ENCODE measurements at regions not wholly inside any gene's neighbourhood (a gene's known extent, or its start where the extent isn't known, plus 50 kb on each side); places are given as distances from the start of the nearest gene placed in this dataset.

- no peak overlapping the region for H3K27ac Mint-ChIP-seq
- H3K9me3 Mint-ChIP-seq = peaks cover 6% of the 10 kb centered on the region
- ATAC-seq (no peak), DNase-seq (no peak)
- no peaks in the 10 kb centered on the region for H3K27me3 Mint-ChIP-seq
- no peaks in the 10 kb centered on the region for H3K36me3 Mint-ChIP-seq (ENCODE audit: low read depth)
- H3K4me3 Mint-ChIP-seq = no peak overlapping the region
- ChIA-PET POLR2A (no interaction called here), CTCF (no interaction called here)
- intact Hi-C loops (cut with micrococcal nuclease) = no loop called here
- no peaks in the 10 kb centered on the region for H3K4me1 Mint-ChIP-seq (ENCODE audit: low read depth)
- no peak for TF ChIP-seq CTCF (IDR thresholded peaks at IDR 0.05)
These were observed 357.4 kb upstream of the SGCD start for GRCh38 chr5:155969537-155969936.

- no peak for ATAC-seq
- DNase-seq = no peak
- ChIA-PET CTCF (no interaction called here), POLR2A (no interaction called here)
- peaks cover 1% of the 10 kb centered on the region for H3K27me3 Mint-ChIP-seq
- H3K9me3 Mint-ChIP-seq = no peaks in the 10 kb centered on the region
- no peaks in the 10 kb centered on the region for H3K36me3 Mint-ChIP-seq (ENCODE audit: low read depth)
- H3K4me1 Mint-ChIP-seq (ENCODE audit: low read depth) = no peaks in the 10 kb centered on the region
- no peak overlapping the region for H3K27ac Mint-ChIP-seq
- TF ChIP-seq CTCF (IDR thresholded peaks at IDR 0.05) = no peak
- intact Hi-C loops (cut with micrococcal nuclease) = no loop called here
- H3K4me3 Mint-ChIP-seq = no peak overlapping the region
These were observed 352.6 kb upstream of the SGCD start for GRCh38 chr5:155974369-155974768.

- CTCF ChIA-PET = no interaction called here
These were observed 348.1 kb upstream of the SGCD start for GRCh38 chr5:155978850-155979249.

GRCh38 chr5:155982354-155982753 is 344.6 kb upstream of the SGCD start:
- DNase-seq (no peak), ATAC-seq (no peak)
- CTCF ChIA-PET = no interaction called here
- H3K9me3 Mint-ChIP-seq = no peaks in the 10 kb centered on the region
- intact Hi-C loops (cut with micrococcal nuclease) = no loop called here
- no peak overlapping the region for H3K27ac Mint-ChIP-seq
- TF ChIP-seq CTCF (IDR thresholded peaks at IDR 0.05) = no peak
- H3K36me3 Mint-ChIP-seq (ENCODE audit: low read depth) = no peaks in the 10 kb centered on the region
- POLR2A ChIA-PET = no interaction called here
- no peak overlapping the region for H3K4me3 Mint-ChIP-seq
- peaks cover 2% of the 10 kb centered on the region for H3K27me3 Mint-ChIP-seq
- no peaks in the 10 kb centered on the region for H3K4me1 Mint-ChIP-seq (ENCODE audit: low read depth)

More at GRCh38 chr5:155978850-155979249, 348.1 kb upstream of the SGCD start:
- H3K27me3 Mint-ChIP-seq = peaks cover 1% of the 10 kb centered on the region
- DNase-seq (no peak), ATAC-seq (no peak)
- intact Hi-C loops (cut with micrococcal nuclease) = no loop called here
- TF ChIP-seq CTCF (IDR thresholded peaks at IDR 0.05) = no peak
- H3K4me3 Mint-ChIP-seq = no peak overlapping the region
- H3K27ac Mint-ChIP-seq = no peak overlapping the region
- no peaks in the 10 kb centered on the region for H3K4me1 Mint-ChIP-seq (ENCODE audit: low read depth)
- POLR2A ChIA-PET = no interaction called here
- no peaks in the 10 kb centered on the region for H3K36me3 Mint-ChIP-seq (ENCODE audit: low read depth)
- no peaks in the 10 kb centered on the region for H3K9me3 Mint-ChIP-seq

- no peak for DNase-seq
- Mint-ChIP-seq H3K36me3 (ENCODE audit: low read depth) (no peaks in the 10 kb centered on the region), H3K4me1 (ENCODE audit: low read depth) (no peaks in the 10 kb centered on the region), H3K4me3 (no peak overlapping the region), H3K27me3 (peaks cover 4% of the 10 kb centered on the region), H3K27ac (no peak overlapping the region), H3K9me3 (no peaks in the 10 kb centered on the region)
- intact Hi-C loops (cut with micrococcal nuclease) = no loop called here
- ChIA-PET POLR2A (no interaction called here), CTCF (no interaction called here)
- no peak for TF ChIP-seq CTCF (IDR thresholded peaks at IDR 0.05)
- ATAC-seq = no peak
These were observed 343.0 kb upstream of the SGCD start for GRCh38 chr5:155983954-155984353.

Data from activated CD8-positive, alpha-beta T cell treated with anti-CD3 and anti-CD28 coated beads for 36 hours (primary cell).